Astrocyte of the spinal cord (primary cell): ENCODE measurements at regions not wholly inside any gene's neighbourhood (a gene's known extent, or its start where the extent isn't known, plus 50 kb on each side); places are given as distances from the start of the nearest gene placed in this dataset.
A peak's percentile ranks its signal among the peaks of the same experiment; 100 is the strongest.

Experiments
- DNase-seq: peaks from one replicate; pipeline ENCODE4 v3.0.0; 2011; ENCODE audit warnings: low read depth, low spot score
- H3K4me3 ChIP-seq: 2 replicates; pipeline ENCODE4 v1.5.1; 2011; ENCODE audit warnings: low read depth, mild to moderate bottlenecking, low read length, moderate library complexity
- CTCF ChIP-seq: IDR thresholded peaks from 2 replicates; pipeline ENCODE4 v1.5.1; 2012; ENCODE audit warnings: low read depth, mild to moderate bottlenecking, low read length, inconsistent platforms
- in situ Hi-C: cut with HindIII; loops from 2 replicates; pipeline ENCODE4 v1.10.0; 2017; ENCODE audit warnings: low sequenced_read_pairs

- H3K4me3 ChIP-seq, result no peak overlapping the region
- in situ Hi-C loops, result no loop called here
- TF ChIP-seq CTCF, result no peak
- DNase-seq, result no peak
These were observed 99.2 kb upstream of the RAB40AL start for GRCh38 chrX:102837847-102838246.

DNA sequence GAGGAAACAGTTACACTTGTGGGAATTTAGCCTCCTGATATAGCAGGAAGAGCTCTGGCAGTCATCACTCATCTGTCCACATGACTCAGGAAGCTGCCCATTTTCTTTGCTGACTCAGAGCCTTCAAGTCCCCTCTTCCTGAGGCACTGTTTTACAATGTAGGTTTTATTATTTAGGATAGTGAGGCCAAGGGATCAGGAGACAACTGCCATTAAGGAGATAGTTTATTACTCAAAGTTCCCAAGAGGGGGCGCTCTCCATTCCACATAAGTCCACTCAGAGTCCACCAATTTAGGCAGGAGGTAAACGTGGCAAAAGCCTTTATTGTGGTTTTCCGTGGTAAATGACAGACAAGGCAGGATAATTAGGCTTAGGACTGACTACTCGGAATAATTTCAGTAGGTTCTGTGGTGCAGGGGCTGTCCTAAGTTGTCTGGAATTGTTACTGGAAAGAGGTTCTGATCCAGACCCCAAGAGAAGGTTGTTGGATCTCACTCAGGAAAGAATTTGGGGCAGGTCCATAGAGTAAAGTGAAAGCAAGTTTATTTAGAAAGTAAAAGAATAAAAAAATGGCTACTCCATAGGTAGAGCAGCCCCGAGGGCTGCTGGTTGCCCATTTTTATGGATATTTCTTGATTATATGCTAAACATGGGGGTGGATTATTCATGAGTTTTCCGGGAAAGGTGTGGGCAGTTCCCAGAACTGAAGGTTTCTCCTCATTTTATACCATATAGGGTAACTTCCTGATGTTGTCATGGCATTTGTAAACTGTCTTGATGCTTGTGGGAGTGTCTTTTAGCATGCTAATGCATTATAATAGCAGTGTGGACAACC lies 96.0 kb upstream of the RAB40AL start:
- TF ChIP-seq CTCF, result no peak
- no peak overlapping the region for H3K4me3 ChIP-seq
- DNase-seq, result peak; percentile 6
- in situ Hi-C loops, result no loop called here

- no peak for DNase-seq
- no peak overlapping the region for H3K4me3 ChIP-seq
- in situ Hi-C loops, result no loop called here
- TF ChIP-seq CTCF, result no peak
These were observed 95.4 kb upstream of the RAB40AL start for GRCh38 chrX:102841706-102842003.

DNA sequence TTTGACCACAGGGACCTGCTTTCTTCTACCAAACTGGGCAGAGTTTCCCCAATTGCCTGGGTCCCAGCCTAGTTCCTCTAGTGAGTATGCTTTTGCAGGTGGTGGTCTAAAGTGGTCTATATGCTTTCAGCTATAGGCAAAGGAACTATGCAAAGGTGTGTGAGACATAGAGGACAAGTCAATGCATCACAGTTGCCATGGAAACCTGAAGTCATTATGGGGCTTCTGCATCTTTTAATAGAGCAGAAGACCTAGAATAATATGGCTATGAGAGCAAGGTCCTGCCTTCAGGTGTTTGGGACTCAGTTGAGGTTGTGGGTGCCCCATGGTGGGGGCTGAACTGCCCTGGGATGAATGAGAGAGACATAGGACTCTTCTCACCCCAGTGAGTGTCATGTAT lies 92.1 kb upstream of the RAB40AL start:
- no peak for TF ChIP-seq CTCF
- in situ Hi-C loops, result no loop called here
- no peak for DNase-seq
- H3K4me3 ChIP-seq, result no peak overlapping the region

GRCh38 chrX:102846544-102847236 lies 90.4 kb upstream of the RAB40AL start:
- peak; percentile 59 for DNase-seq
- in situ Hi-C loops, result no loop called here
- TF ChIP-seq CTCF, result no peak
- no peak overlapping the region for H3K4me3 ChIP-seq

DNA sequence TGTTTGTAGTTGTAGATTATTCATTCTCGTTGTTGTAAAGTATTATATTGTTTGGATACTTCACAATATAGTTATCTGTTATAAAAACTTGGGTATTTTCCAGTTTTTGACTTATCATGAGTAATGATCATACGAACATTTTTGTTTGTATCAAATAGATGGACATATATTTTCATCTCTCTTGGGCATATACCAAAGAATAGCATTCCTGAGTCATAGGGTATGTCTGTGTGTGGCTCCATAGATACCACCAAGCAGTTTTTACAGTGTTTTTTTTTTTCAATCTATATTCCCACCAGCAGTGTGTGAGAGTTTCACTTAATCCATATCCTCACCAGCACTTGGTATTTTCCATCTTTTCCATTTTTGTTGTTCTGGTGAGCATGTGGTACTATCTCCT lies 89.7 kb upstream of the RAB40AL start:
- in situ Hi-C loops, result no loop called here
- DNase-seq, result no peak
- no peak overlapping the region for H3K4me3 ChIP-seq
- no peak for TF ChIP-seq CTCF
